ENCODE measurements at regions not wholly inside any gene's neighbourhood (a gene's known extent, or its start where the extent isn't known, plus 50 kb on each side); places are given as distances from the start of the nearest gene placed in this dataset.

DNA sequence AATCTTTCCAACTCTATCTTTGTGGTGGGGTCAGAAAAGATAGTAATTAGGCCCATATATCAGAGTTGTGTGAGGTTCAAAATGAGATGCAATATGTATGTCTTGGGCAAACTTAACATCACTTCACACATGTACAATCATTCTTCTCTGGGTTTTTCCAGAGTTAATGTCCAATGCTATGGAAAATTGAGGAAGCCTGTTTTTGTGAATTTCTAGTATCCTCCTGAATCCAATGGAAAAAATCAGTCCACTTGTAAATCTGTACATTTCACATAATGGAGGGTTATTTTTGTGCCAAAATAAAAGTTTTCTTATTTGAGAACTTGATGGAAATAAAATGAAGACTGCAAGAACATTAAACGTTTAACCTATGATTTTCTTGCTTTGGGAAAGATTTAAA, 155.6 kb upstream of the SEMA6A start:
- TF ChIP-seq, protein P1, sequence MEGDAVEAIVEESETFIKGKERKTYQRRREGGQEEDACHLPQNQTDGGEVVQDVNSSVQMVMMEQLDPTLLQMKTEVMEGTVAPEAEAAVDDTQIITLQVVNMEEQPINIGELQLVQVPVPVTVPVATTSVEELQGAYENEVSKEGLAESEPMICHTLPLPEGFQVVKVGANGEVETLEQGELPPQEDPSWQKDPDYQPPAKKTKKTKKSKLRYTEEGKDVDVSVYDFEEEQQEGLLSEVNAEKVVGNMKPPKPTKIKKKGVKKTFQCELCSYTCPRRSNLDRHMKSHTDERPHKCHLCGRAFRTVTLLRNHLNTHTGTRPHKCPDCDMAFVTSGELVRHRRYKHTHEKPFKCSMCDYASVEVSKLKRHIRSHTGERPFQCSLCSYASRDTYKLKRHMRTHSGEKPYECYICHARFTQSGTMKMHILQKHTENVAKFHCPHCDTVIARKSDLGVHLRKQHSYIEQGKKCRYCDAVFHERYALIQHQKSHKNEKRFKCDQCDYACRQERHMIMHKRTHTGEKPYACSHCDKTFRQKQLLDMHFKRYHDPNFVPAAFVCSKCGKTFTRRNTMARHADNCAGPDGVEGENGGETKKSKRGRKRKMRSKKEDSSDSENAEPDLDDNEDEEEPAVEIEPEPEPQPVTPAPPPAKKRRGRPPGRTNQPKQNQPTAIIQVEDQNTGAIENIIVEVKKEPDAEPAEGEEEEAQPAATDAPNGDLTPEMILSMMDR (optimal IDR thresholded peaks at IDR 0.05 in 1 of 3, IDR thresholded peaks at IDR 0.05 in 1 of 3, conservative IDR thresholded peaks at IDR 0.05 in 1 of 3; ENCODE audit: extremely low read depth in 1 of 3, insufficient read depth in 2 of 3, low read length in 3 of 3), result no peak
- no peak for TF ChIP-seq EZH2 (IDR thresholded peaks at IDR 0.05; ENCODE audit: low read length)

Measured in keratinocyte (primary cell).